ENCODE measurements at regions not wholly inside any gene's neighbourhood (a gene's known extent, or its start where the extent isn't known, plus 50 kb on each side); places are given as distances from the start of the nearest gene placed in this dataset.
A peak's percentile ranks its signal among the peaks of the same experiment; 100 is the strongest.
"Not testable (repeated sequence)": the region's sequence is repeated elsewhere in the genome, so short reads cannot be mapped to it uniquely, and the experiment has no call there.

DNA sequence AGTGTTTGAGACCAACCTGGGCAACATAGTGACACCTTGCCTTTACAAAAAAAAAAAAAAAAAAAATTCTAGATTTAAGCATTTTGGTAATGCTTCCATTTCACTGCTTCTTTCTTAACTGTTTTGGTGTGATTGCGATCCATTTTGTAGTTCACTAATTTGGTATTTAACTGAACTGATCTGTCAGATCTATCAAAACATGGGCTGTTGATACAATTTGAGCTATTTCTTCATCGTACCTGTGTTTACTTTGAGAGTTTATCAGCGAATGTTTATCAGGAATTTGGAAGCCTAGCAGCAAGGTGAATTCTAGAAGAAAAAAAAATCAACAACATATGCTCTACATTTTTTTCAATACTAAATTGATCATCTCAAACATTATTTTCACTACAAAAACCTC is 864.9 kb upstream of the WWC1 start:
- DNase-seq (ENCODE audit: low spot score), result no peak

DNA sequence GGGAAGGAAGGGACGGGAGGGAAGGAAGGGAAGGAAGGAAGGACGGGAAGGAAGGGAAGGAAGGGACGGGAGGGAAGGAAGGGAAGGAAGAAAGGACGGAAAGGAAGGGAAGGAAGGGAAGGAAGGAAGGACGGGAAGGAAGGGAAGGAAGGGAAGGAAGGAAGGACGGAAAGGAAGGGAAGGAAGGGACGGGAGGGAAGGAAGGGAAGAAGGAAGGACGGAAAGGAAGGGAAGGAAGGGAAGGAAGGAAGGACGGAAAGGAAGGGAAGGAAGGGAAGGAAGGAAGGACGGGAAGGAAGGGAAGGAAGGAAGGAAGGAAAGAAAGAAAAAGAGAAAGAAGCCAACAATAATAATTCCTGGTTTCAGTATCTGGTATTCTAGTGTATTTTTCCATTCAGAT is 863.8 kb upstream of the WWC1 start:
- not testable (repeated sequence) for DNase-seq (ENCODE audit: low spot score)

DNA sequence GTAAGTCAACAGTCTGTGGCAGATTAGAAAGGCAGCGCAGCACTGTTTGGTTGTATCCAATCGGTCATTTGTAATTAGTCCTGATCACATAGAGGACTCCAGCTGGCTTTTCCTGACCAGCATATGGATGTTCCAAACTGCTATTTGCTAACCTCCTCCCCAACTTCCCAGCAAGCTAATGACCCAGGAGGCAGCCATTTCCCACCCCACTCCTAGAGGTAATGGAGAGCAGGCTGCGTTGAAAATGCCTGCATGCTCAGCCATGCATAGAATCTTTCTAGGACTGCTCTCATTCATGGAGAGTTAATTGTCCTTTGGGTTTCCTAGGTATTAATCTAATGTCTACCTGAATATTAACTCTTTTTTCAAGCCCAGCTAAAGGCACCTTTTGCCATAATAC is 850.6 kb upstream of the WWC1 start:
- no peak for DNase-seq (ENCODE audit: low spot score)

DNA sequence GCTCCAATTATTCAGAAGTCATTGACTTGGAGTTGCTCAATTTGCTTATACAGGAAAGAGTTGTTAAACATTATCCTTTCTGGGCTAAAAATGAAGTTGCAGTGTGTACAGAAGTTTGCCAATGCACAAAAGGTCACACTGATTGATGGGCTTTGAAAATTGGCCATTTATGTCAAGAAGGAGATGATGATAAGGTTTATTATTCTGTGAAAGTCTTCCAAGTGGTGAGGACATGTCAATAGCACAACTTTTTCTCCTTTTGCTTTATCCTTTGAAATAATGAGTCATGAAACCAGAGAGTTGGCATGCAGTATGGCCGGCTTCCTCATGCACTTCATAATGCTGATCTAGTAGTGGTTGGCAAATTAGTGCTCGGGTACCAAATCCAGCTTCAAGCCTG is 848.5 kb upstream of the WWC1 start:
- DNase-seq (ENCODE audit: low spot score), result peak; percentile 22

GRCh38 chr5:167447466-167448375 is 843.7 kb upstream of the WWC1 start:
- no peak for DNase-seq (ENCODE audit: low spot score)

GRCh38 chr5:167448376-167448775 is 843.1 kb upstream of the WWC1 start:
- DNase-seq (ENCODE audit: low spot score), result no peak

- DNase-seq (ENCODE audit: low spot score), result no peak
These were observed 840.4 kb upstream of the WWC1 start for GRCh38 chr5:167451076-167451475.

GRCh38 chr5:167452136-167452535 is 839.3 kb upstream of the WWC1 start:
- no peak for DNase-seq (ENCODE audit: low spot score)

DNA sequence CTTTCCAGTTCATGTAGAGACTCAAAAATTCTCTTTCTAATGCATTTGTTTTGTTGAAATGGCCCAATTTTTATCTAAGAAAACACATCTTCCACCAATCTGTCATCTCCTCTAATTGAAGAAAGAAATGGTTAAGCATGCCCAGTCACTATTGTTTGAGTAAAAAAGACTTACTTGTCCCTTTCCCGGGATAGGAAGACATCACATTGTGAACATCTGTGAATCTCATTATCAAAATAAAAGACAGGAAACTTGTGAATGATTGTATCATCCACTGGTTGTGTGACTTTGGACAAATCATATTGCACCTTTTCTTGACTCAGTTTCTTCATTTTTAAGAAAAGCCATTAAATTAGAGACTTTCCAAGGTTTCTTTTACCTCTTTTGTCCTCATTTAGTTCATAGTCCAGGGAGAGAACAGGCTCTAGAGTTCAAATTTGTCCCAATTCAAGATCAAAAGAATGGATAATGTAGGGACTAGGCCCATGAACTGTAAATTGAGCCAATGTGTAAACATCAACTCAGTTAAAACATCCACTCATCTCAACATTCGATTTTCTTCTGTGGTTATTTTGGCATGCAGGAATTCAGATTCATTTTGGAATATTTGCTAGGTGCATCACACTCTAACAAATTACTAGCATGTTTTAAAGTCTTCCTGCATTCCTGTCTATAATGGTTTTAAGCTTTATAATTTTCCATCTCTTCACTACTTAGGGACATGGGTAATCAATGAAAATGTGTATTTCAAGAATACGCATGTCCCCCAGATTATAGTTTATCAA is 838.0 kb upstream of the WWC1 start:
- DNase-seq (ENCODE audit: low spot score), result no peak

DNA sequence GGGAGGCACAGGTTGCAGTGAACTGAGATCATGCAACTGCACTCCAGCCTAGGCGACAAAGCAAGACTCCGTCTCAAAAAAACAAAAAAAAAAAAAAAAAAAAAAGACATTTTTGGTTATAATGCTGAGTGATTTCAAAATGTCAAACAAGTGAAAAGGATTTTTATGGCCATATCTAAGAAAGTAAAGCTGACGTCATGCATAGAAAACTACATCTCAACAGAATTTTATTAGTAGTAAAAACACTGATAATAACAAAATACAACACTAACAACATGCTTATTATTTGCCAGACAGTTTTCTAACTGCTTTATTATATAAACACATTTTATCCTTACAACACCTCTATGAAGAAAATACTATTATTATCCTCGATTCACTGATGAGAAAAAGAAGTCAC is 833.0 kb upstream of the WWC1 start:
- no peak for DNase-seq (ENCODE audit: low spot score)

DNA sequence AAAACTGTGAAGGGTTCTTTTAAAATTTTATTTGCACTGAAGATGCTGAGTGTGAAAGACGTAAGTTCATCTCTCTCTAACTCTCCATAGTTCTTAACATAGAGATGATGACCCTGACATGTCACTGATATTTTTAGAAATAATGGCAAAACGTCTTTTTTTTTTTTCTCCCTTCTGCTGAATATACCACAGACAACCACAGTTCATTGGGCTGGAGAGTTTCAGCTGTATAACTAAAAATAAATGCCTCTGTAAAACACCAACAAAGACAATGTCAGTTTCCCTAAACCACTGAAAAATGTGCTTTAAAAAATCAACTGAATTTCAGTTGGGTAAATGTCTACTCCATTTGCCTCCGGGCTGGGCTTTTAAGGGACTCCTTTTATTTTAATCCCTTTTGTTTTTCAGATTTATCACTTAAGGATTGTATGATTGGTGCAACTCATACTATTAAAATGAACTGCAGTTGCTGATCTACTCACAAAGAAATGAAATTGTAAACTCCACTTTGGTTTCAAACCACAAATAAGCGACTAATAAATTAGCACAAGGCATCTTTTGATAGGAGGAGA is 830.9 kb upstream of the WWC1 start:
- DNase-seq (ENCODE audit: low spot score), result no peak

- no peak for DNase-seq (ENCODE audit: low spot score)
These were observed 827.5 kb upstream of the WWC1 start for GRCh38 chr5:167463939-167464338.

- DNase-seq (ENCODE audit: low spot score), result no peak
These were observed 824.5 kb upstream of the WWC1 start for GRCh38 chr5:167466992-167467391.

GRCh38 chr5:167472566-167473108 is 818.8 kb upstream of the WWC1 start:
- no peak for DNase-seq (ENCODE audit: low spot score)

GRCh38 chr5:167478188-167478587 is 813.3 kb upstream of the WWC1 start:
- no peak for DNase-seq (ENCODE audit: low spot score)

DNA sequence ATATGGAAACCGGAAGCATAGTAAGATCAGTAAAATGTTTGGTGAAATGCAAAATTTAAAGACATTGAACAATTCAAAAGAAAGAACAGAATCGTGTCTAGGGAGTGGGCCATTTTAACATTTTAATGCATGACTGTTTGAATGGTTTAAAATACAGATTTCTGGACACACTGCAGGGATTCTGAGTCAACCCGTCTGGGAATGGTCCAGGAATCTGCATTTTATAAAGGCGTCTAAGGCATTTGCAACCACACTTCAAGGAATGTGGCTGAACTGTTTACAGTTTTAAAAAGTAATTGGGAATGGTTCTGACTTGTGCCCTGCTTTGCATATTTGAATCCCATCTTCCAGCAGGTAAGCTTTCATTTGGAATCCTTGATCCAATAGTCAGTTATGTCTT is 811.7 kb upstream of the WWC1 start:
- DNase-seq (ENCODE audit: low spot score), result no peak

- no peak for DNase-seq (ENCODE audit: low spot score)
These were observed 810.1 kb upstream of the WWC1 start for GRCh38 chr5:167481345-167481744.

- DNase-seq (ENCODE audit: low spot score), result no peak
These were observed 808.9 kb upstream of the WWC1 start for GRCh38 chr5:167482555-167482954.

- DNase-seq (ENCODE audit: low spot score), result no peak
These were observed 806.2 kb upstream of the WWC1 start for GRCh38 chr5:167485061-167485774.

GRCh38 chr5:167488371-167488770 is 803.1 kb upstream of the WWC1 start:
- no peak for DNase-seq (ENCODE audit: low spot score)

- no peak for DNase-seq (ENCODE audit: low spot score)
These were observed 802.2 kb upstream of the WWC1 start for GRCh38 chr5:167489202-167489601.

Data from HuH-7.5 (cell line).